DMS 273 (cell line): ENCODE measurements at regions not wholly inside any gene's neighbourhood (a gene's known extent, or its start where the extent isn't known, plus 50 kb on each side); places are given as distances from the start of the nearest gene placed in this dataset.

Experiments used
- DNase-seq: peaks from one replicate; lab custom pipeline; 2025; ENCODE audit not compliant: unreplicated experiment; lab: John Stamatoyannopoulos, UW

DNA sequence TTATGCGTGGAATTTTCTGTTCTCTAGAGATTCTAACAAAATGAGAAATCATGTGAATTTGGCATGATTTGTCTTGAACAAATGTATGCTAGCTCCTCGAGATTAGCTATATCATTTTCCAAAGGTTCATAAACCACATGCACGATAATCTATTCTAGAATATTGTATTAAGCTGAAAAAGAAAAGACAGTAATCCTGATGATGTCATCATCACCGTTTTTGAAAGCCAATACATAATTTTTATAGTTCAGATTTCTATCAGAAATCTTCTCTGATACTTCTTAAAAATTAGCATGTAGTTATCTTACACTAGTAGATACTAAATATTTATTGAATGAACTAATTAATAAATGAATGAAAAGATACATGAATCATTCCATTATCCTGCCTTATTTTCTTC, 111.2 kb downstream of the HAO1 start:
- DNase-seq, result no peak

DNA sequence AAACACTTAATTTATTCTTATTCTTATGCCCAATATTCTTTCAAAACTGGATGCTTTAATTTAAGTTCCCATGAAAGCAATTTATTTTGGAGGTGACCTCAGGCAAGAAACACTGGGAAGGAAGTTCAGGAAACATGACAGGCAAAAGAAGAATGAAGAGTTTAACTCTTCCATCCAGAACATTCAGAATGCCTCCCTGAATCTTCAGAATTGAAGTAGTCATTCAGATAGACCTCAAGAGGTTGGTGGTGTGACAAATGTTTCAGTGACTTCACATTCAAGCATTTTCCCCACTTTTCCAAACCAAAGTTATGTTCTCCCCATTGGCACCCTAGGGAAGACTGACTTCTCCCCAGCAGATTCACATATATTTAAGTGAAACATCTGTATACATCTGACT, 110.5 kb downstream of the HAO1 start:
- DNase-seq, result no peak
